Testis (tissue), 2 donors: ENCODE measurements at regions not wholly inside any gene's neighbourhood (a gene's known extent, or its start where the extent isn't known, plus 50 kb on each side); places are given as distances from the start of the nearest gene placed in this dataset.

Experiments used
- DNase-seq: peaks from one replicate; pipeline ENCODE4 v3.0.0-alpha.2; 2019
- H3K27ac ChIP-seq, 2 donors: fragments of 200-600 bp; sonication (generic); one replicate each; pipeline ENCODE4 v1.5.1; 2019
- H3K27me3 ChIP-seq: fragments of 200-600 bp; sonication (generic); one replicate; pipeline ENCODE4 v1.5.1; 2019
- H3K36me3 ChIP-seq: fragments of 200-600 bp; sonication (generic); one replicate; pipeline ENCODE4 v1.5.1; 2017; ENCODE audit warnings: low read depth; ENCODE audit errors: missing control alignments
- H3K4me1 ChIP-seq: fragments of 200-600 bp; sonication (generic); one replicate; pipeline ENCODE4 v1.5.1; 2019
- H3K4me3 ChIP-seq, 2 donors: fragments of 200-600 bp; sonication (generic); one replicate each; pipeline ENCODE4 v1.5.1; 2017 to 2019
- H3K9me3 ChIP-seq: fragments of 200-600 bp; sonication (generic); one replicate; pipeline ENCODE4 v1.5.1; 2017
- POLR2A ChIP-seq: fragments of 450-650 bp; IDR thresholded peaks from one replicate; pipeline ENCODE4 v1.6.1; 2017; ENCODE audit warnings: antibody characterized with exemption, mild to moderate bottlenecking, moderate library complexity
- WGBS, 2 donors: methylation state at CpG; one replicate each; pipeline ENCODE4 v1.1.5; 2018; 5-methylcytosine and 5-hydroxymethylcytosine counted together
- intact Hi-C: fragments of 100-400 bp; cut with DNase I; formaldehyde crosslinking; loops from one replicate; pipeline ENCODE4 v1.15.1; 2023; ENCODE audit warnings: low total_unique reads
- TF ChIP-seq, protein P1 (sequence below), 3 experiments: fragments of 450-650 bp in 2 of 3; fragments of 200-600 bp in 1 of 3; sonication (generic) in 1 of 3; IDR thresholded peaks; one replicate each; pipeline ENCODE4 v1.5.1; 2016 to 2019; ENCODE audit warnings: antibody characterized with exemption in 3 of 3, mild to moderate bottlenecking in 2 of 3, moderate library complexity in 1 of 3

DNA sequence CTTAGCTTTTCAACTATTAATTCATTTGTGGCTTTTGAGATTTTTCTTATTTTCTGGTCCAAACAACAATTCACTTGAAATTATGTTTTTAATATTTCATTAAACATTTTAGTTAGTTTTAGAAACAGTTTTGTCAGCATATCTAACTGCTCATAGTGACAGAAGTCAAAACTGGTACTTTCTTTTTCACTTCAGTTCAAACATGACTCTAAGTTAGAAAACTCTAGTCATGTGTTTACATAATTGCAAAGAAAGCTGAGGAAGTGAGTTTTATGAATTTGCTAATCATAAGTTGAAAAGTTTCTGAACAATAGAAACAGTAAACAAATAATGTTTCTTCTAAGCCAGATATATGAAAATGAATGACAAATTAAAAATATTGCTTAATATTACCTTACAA lies 1931.0 kb downstream of the EFNA5 start:
- no peaks in the 10 kb centered on the region for H3K4me1 ChIP-seq
- TF ChIP-seq, protein P1, sequence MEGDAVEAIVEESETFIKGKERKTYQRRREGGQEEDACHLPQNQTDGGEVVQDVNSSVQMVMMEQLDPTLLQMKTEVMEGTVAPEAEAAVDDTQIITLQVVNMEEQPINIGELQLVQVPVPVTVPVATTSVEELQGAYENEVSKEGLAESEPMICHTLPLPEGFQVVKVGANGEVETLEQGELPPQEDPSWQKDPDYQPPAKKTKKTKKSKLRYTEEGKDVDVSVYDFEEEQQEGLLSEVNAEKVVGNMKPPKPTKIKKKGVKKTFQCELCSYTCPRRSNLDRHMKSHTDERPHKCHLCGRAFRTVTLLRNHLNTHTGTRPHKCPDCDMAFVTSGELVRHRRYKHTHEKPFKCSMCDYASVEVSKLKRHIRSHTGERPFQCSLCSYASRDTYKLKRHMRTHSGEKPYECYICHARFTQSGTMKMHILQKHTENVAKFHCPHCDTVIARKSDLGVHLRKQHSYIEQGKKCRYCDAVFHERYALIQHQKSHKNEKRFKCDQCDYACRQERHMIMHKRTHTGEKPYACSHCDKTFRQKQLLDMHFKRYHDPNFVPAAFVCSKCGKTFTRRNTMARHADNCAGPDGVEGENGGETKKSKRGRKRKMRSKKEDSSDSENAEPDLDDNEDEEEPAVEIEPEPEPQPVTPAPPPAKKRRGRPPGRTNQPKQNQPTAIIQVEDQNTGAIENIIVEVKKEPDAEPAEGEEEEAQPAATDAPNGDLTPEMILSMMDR (IDR thresholded peaks at IDR 0.05) = no peak
- no peak for TF ChIP-seq POLR2A
- no peak overlapping the region for H3K27ac ChIP-seq
- H3K9me3 ChIP-seq = no peaks in the 10 kb centered on the region
- DNase-seq = no peak
- H3K36me3 ChIP-seq = no peaks in the 10 kb centered on the region
- no peaks in the 10 kb centered on the region for H3K27me3 ChIP-seq
- no peak overlapping the region for H3K4me3 ChIP-seq
- intact Hi-C loops = no loop called here

DNA sequence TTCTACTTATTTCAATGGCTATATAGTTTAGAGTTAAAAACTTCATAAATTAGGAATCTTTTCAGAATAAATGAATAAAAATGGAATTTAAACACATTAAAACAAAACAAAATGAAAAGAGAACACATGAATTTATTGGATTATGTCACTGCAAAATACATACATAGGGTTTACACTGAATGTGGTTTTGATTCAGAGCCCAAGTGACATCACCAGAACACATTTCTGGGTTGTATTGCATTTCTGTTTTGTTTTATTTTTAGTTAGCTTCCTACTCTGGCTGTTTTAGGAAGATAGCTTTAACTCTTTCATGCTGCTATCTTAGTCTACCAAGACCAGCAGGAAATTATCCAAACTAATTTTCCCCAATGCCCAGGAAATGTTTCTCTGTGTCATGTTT lies 1935.0 kb downstream of the EFNA5 start:
- H3K4me1 ChIP-seq = no peaks in the 10 kb centered on the region
- no peaks in the 10 kb centered on the region for H3K9me3 ChIP-seq
- intact Hi-C loops = no loop called here
- H3K27me3 ChIP-seq = no peaks in the 10 kb centered on the region
- H3K36me3 ChIP-seq = no peaks in the 10 kb centered on the region
- no peak for DNase-seq
- H3K4me3 ChIP-seq = no peak overlapping the region
- no peak for TF ChIP-seq POLR2A
- TF ChIP-seq, protein P1 (IDR thresholded peaks at IDR 0.05) = no peak
- H3K27ac ChIP-seq = no peak overlapping the region

DNA sequence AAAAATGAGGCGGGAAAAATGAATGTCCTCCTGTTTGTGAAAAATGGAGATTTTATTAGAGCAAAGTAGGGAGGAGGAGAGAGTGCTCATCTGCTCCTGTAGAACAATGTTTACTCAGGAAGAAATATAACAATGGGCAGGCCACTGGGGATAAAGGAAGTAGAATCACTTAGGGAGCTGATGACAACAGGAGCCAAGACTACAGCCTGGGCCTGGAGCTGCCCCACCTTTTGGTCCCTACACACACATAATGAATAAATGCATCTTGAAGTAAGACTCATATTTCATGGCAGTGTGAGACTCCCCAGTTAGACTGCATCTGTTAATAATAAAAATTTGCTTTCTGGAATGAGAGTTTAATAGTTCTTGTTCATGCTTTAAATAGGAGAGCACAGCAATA lies 1939.8 kb downstream of the EFNA5 start:
- H3K27ac ChIP-seq = no peak overlapping the region
- intact Hi-C loops = no loop called here
- WGBS, 2 donors = 76 to 80% methylated on average over 1 of the region's 1 CpG
- TF ChIP-seq, protein P1 (IDR thresholded peaks at IDR 0.05) = no peak
- TF ChIP-seq POLR2A = no peak
- DNase-seq = no peak
- H3K36me3 ChIP-seq = no peaks in the 10 kb centered on the region
- H3K4me3 ChIP-seq = no peak overlapping the region
- H3K9me3 ChIP-seq = no peaks in the 10 kb centered on the region
- H3K4me1 ChIP-seq = no peaks in the 10 kb centered on the region
- H3K27me3 ChIP-seq = no peaks in the 10 kb centered on the region

DNA sequence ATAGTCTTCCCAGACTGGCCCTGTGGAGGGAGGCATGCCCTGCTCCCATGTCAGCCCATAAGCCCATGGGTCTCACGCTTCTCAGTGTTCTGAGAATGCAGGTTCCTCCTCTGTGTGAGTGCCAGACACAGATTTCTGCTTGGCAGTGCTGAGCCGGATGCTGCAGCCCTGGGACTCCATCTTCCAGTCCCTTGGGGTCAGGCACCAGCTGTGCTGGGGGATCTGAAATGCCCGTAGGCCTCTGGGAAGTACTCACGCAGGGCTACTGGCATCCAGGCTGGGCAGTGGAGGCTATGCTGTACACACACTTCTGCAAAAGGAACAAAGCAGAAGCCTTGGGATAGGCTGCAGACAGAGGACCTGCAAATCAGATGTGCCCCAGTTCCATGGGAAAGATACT lies 1944.6 kb downstream of the EFNA5 start:
- Histone ChIP-seq H3K4me1 (no peaks in the 10 kb centered on the region), H3K36me3 (no peaks in the 10 kb centered on the region), H3K9me3 (no peaks in the 10 kb centered on the region), H3K27me3 (no peaks in the 10 kb centered on the region), H3K4me3 (no peak overlapping the region), H3K27ac (no peak overlapping the region)
- no peak for TF ChIP-seq POLR2A
- TF ChIP-seq, protein P1 (IDR thresholded peaks at IDR 0.05) = no peak
- 98% methylated on average over 4 of the region's 4 CpGs; no CpG with 5 or more reads in 1 of the 2 donors for WGBS, 2 donors
- no peak for DNase-seq
- intact Hi-C loops = no loop called here

DNA sequence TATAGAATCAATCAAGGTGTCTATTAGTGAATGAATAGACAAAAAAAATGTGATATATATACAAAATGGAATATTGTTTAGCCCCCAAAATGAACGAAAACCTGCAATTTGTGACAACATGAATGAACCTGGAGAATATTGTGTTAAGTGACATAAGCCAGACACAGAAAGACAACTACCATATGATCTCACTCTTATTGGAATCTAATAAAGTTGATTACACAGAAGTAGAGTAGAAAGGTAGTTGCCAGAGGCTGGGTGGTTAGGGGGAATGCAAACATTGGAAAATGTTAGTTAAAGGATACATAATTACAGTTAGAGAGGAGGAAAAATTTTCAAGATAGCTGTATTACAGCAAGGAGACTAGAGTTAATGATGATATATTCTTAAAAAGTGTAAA lies 1962.3 kb downstream of the EFNA5 start:
- TF ChIP-seq POLR2A = no peak
- TF ChIP-seq, protein P1 (IDR thresholded peaks at IDR 0.05) = no peak
- no peak overlapping the region for H3K27ac ChIP-seq
- no peak for DNase-seq
- intact Hi-C loops = no loop called here
- H3K27me3 ChIP-seq = no peaks in the 10 kb centered on the region
- no peaks in the 10 kb centered on the region for H3K4me1 ChIP-seq
- WGBS, 2 donors = 94 to 100% methylated on average over 1 of the region's 1 CpG
- no peak overlapping the region for H3K4me3 ChIP-seq
- H3K9me3 ChIP-seq = no peaks in the 10 kb centered on the region
- no peaks in the 10 kb centered on the region for H3K36me3 ChIP-seq
